ENCODE measurements at regions not wholly inside any gene's neighbourhood (a gene's known extent, or its start where the extent isn't known, plus 50 kb on each side); places are given as distances from the start of the nearest gene placed in this dataset.

GRCh38 chr11:45091563-45092403 lies 54.7 kb upstream of the PRDM11 start:
- DNase-seq (ENCODE audit: low spot score) = no peak

GRCh38 chr11:45092404-45092785 lies 54.0 kb upstream of the PRDM11 start:
- DNase-seq (ENCODE audit: low spot score) = no peak

- no peak for DNase-seq (ENCODE audit: low spot score)
Measured at GRCh38 chr11:45092901-45093760, 53.3 kb upstream of the PRDM11 start.

GRCh38 chr11:45093761-45094455 lies 52.5 kb upstream of the PRDM11 start:
- no peak for DNase-seq (ENCODE audit: low spot score)

GRCh38 chr11:45094958-45095690 lies 51.3 kb upstream of the PRDM11 start:
- DNase-seq (ENCODE audit: low spot score) = no peak

GRCh38 chr11:45095691-45096010 lies 50.8 kb upstream of the PRDM11 start:
- DNase-seq (ENCODE audit: low spot score) = no peak

GRCh38 chr11:45096636-45097035 lies 49.8 kb upstream of the PRDM11 start:
- DNase-seq (ENCODE audit: low spot score) = no peak
